HS-5 (cell line): ENCODE measurements at regions not wholly inside any gene's neighbourhood (a gene's known extent, or its start where the extent isn't known, plus 50 kb on each side); places are given as distances from the start of the nearest gene placed in this dataset.

Source experiments
- DNase-seq: peaks from one replicate; pipeline ENCODE4 v3.0.0-alpha.2; 2012; ENCODE audit warnings: low read depth

GRCh38 chr6:131510094-131510493 lies 62.9 kb upstream of the ARG1 start:
- DNase-seq, result no peak

- DNase-seq, result no peak
Observed at GRCh38 chr6:131510591-131510990, 62.4 kb upstream of the ARG1 start.

GRCh38 chr6:131519670-131520436 lies 53.2 kb upstream of the ARG1 start:
- peak; percentile 19 for DNase-seq
